ENCODE measurements at regions not wholly inside any gene's neighbourhood (a gene's known extent, or its start where the extent isn't known, plus 50 kb on each side); places are given as distances from the start of the nearest gene placed in this dataset.

GRCh38 chr2:217735034-217735433 lies 267.8 kb downstream of the TNS1 start:
- Histone ChIP-seq H3K27me3 (ENCODE audit: insufficient read depth) (no peaks in the 10 kb centered on the region), H2AFZ (ENCODE audit: low read depth) (no peak overlapping the region), H3K36me3 (replicated peaks in 1 of 2; ENCODE audit: control insufficient read depth in 1 of 2, insufficient read depth in 2 of 2, low read length in 1 of 2) (no peaks in the 10 kb centered on the region), H3K9ac (no peak overlapping the region), H3K4me1 (ENCODE audit: control insufficient read depth in 1 of 2, insufficient read depth in 2 of 2, low read depth in 1 of 2, low read length in 1 of 2) (peaks cover 16 to 30% of the 10 kb centered on the region in 2 experiments; a peak in 3 of 4 replicates), H3K79me2 (ENCODE audit: insufficient read depth) (no peaks in the 10 kb centered on the region), H3K4me2 (no peak overlapping the region), H3K9me2 (no peaks in the 10 kb centered on the region), H3K27ac (ENCODE audit: low read depth in 2 of 2, low read length in 1 of 2) (no peak overlapping the region), H3K9me3 (no peaks in the 10 kb centered on the region), H3K4me3 (ENCODE audit: low read depth in 2 of 2, low read length in 1 of 2) (no peak overlapping the region), H4K20me1 (ENCODE audit: insufficient read depth) (no peaks in the 10 kb centered on the region), H3F3A (replicated peaks; ENCODE audit: insufficient read depth) (peaks cover 7% of the 10 kb centered on the region)
- ChIA-PET CTCF (no interaction called here), POLR2A (no interaction called here)
- DNase-seq = no peak
- TF ChIP-seq FOSL2 (IDR thresholded peaks at IDR 0.05; ENCODE audit: borderline replicate concordance, low read depth) (no peak), RAD21 (IDR thresholded peaks at IDR 0.05; ENCODE audit: low read length) (no peak), JUND (IDR thresholded peaks at IDR 0.05) (no peak), RCOR1 (IDR thresholded peaks at IDR 0.05; ENCODE audit: low read length) (no peak), TCF12 (IDR thresholded peaks at IDR 0.05) (no peak), CTCF (IDR thresholded peaks at IDR 0.05) (no peak), PBX3 (IDR thresholded peaks at IDR 0.05) (no peak), MXI1 (IDR thresholded peaks at IDR 0.05; ENCODE audit: low read depth, low read length) (no peak), TEAD4 (IDR thresholded peaks at IDR 0.05; ENCODE audit: borderline replicate concordance, insufficient read depth) (no peak), EP300 (IDR thresholded peaks at IDR 0.05; ENCODE audit: borderline replicate concordance in 1 of 2, low read depth in 1 of 2, low read length in 1 of 2) (no peak), POLR2AphosphoS5 (IDR thresholded peaks at IDR 0.05; ENCODE audit: low read depth, low read length) (no peak), NFIC (IDR thresholded peaks at IDR 0.05; ENCODE audit: borderline replicate concordance) (no peak), GATA2 (CRISPR knock-in tag; IDR thresholded peaks at IDR 0.05) (no peak), EZH2phosphoT487 (IDR thresholded peaks at IDR 0.05; ENCODE audit: borderline replicate concordance, low read depth) (no peak), NRF1 (IDR thresholded peaks at IDR 0.05; ENCODE audit: low read depth, low read length) (no peak), RFX5 (IDR thresholded peaks at IDR 0.05; ENCODE audit: low read length) (no peak), IRF3 (IDR thresholded peaks at IDR 0.05; ENCODE audit: low read depth, low read length) (no peak)
- TF ChIP-seq, protein P1, sequence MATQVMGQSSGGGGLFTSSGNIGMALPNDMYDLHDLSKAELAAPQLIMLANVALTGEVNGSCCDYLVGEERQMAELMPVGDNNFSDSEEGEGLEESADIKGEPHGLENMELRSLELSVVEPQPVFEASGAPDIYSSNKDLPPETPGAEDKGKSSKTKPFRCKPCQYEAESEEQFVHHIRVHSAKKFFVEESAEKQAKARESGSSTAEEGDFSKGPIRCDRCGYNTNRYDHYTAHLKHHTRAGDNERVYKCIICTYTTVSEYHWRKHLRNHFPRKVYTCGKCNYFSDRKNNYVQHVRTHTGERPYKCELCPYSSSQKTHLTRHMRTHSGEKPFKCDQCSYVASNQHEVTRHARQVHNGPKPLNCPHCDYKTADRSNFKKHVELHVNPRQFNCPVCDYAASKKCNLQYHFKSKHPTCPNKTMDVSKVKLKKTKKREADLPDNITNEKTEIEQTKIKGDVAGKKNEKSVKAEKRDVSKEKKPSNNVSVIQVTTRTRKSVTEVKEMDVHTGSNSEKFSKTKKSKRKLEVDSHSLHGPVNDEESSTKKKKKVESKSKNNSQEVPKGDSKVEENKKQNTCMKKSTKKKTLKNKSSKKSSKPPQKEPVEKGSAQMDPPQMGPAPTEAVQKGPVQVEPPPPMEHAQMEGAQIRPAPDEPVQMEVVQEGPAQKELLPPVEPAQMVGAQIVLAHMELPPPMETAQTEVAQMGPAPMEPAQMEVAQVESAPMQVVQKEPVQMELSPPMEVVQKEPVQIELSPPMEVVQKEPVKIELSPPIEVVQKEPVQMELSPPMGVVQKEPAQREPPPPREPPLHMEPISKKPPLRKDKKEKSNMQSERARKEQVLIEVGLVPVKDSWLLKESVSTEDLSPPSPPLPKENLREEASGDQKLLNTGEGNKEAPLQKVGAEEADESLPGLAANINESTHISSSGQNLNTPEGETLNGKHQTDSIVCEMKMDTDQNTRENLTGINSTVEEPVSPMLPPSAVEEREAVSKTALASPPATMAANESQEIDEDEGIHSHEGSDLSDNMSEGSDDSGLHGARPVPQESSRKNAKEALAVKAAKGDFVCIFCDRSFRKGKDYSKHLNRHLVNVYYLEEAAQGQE (IDR thresholded peaks at IDR 0.05; ENCODE audit: low read depth, low read length) = no peak
